ENCODE measurements at regions not wholly inside any gene's neighbourhood (a gene's known extent, or its start where the extent isn't known, plus 50 kb on each side); places are given as distances from the start of the nearest gene placed in this dataset.
"Not testable (repeated sequence)": the region's sequence is repeated elsewhere in the genome, so short reads cannot be mapped to it uniquely, and the experiment has no call there.

DNA sequence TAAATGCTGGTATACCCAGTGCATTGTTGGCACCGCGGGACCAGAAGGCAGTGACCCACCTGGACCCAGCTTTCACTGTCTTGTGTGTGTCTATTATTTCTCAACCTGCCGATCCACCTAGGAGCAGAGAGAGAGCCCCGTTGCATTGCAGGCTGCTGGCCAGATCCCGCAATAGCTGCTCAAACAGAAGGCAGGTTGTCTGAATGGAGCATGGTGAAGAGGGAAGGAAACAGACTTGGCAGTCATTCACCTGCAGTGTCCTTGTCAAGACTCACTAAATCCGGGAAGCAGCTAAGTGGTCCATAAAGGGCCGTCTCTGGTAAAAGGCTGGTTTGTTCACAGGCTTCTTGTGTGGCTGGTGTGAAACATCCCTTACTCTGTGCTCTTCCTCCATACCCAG is 552.6 kb upstream of the CDH5 start:
- not testable (repeated sequence) for TF ChIP-seq CTCF (IDR thresholded peaks at IDR 0.05); POLR2AphosphoS5 (IDR thresholded peaks at IDR 0.05; ENCODE audit: insufficient read depth in 1 of 2, low read depth in 1 of 2); POLR2A (IDR thresholded peaks at IDR 0.05)
